ENCODE measurements at regions not wholly inside any gene's neighbourhood (a gene's known extent, or its start where the extent isn't known, plus 50 kb on each side); places are given as distances from the start of the nearest gene placed in this dataset.
"Not testable (repeated sequence)": the region's sequence is repeated elsewhere in the genome, so short reads cannot be mapped to it uniquely, and the experiment has no call there.

DNA sequence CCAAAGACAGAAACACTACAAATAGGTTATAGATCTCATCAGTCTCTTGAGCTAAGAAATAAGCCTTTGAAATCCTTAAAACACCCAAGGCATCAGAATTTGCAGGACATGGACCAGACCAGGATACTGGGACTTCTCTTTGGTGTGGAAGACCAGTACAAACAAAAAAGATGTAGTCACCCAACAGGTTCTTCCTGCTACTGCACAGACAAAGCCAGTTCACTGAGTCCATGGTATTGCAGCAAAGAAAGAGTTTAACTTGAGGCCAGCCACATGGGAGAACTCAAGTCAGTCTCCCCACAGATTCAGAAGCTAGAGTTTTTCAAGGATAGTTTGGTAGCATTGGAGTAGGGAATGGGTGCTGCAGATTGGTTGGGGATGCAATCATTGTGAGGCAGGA is 169.6 kb upstream of the NDUFV2 start:
- peaks cover 0 to 5% (median 0%) of the 10 kb centered on the region in 7 donors for H3K27me3 ChIP-seq
- DNase-seq = no peak
- no peak for ATAC-seq
- TF ChIP-seq, protein P1, sequence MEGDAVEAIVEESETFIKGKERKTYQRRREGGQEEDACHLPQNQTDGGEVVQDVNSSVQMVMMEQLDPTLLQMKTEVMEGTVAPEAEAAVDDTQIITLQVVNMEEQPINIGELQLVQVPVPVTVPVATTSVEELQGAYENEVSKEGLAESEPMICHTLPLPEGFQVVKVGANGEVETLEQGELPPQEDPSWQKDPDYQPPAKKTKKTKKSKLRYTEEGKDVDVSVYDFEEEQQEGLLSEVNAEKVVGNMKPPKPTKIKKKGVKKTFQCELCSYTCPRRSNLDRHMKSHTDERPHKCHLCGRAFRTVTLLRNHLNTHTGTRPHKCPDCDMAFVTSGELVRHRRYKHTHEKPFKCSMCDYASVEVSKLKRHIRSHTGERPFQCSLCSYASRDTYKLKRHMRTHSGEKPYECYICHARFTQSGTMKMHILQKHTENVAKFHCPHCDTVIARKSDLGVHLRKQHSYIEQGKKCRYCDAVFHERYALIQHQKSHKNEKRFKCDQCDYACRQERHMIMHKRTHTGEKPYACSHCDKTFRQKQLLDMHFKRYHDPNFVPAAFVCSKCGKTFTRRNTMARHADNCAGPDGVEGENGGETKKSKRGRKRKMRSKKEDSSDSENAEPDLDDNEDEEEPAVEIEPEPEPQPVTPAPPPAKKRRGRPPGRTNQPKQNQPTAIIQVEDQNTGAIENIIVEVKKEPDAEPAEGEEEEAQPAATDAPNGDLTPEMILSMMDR (IDR thresholded peaks at IDR 0.05) = no peak
- H3K9me3 ChIP-seq = peaks cover 0 to 29% (median 6%) of the 10 kb centered on the region in 11 donors
- H3K4me1 ChIP-seq = no peaks in the 10 kb centered on the region
- no peak overlapping the region for H3K27ac ChIP-seq
- H3K36me3 ChIP-seq = no peaks in the 10 kb centered on the region
- no peak overlapping the region for H3K4me3 ChIP-seq
- intact Hi-C loops (cut with DNase I) = no loop called here

DNA sequence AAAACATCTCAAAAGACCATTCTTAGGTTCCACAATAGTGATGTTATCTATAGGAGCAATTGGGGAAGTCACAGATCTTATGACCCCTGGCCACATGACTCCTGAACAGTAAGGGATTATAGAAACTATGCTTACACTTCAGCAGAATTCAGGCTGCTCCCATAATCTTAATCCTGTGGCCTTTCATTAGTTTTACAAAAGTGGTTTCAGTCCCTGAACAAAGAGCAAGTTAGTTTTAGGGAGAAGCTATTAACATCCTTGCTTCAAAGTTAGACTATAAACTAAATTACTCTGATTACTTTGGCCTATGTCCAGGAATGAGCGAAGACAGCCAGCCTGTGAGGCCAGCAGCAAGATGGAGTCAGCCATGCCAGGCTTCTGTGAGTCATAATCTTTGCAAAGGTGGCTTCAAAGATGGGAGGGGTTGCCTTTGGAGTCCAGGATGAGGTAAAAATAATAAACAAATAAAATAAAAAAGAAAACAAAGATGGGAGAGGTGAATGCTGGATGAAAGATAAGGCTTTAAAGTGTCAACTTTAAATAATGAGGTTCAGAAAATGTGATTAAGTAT is 168.7 kb upstream of the NDUFV2 start:
- TF ChIP-seq, protein P1 (IDR thresholded peaks at IDR 0.05) = no peak
- Histone ChIP-seq H3K27me3 (peaks cover 0 to 5% (median 0%) of the 10 kb centered on the region in 7 donors), H3K4me3 (no peak overlapping the region), H3K36me3 (no peaks in the 10 kb centered on the region), H3K9me3 (peaks cover 0 to 21% (median 6%) of the 10 kb centered on the region in 11 donors), H3K27ac (no peak overlapping the region), H3K4me1 (no peaks in the 10 kb centered on the region)
- ATAC-seq (no peak), DNase-seq (no peak)
- intact Hi-C loops (cut with DNase I) = no loop called here
- WGBS, 2 donors = 38 to 67% methylated on average over 1 of the region's 1 CpG

DNA sequence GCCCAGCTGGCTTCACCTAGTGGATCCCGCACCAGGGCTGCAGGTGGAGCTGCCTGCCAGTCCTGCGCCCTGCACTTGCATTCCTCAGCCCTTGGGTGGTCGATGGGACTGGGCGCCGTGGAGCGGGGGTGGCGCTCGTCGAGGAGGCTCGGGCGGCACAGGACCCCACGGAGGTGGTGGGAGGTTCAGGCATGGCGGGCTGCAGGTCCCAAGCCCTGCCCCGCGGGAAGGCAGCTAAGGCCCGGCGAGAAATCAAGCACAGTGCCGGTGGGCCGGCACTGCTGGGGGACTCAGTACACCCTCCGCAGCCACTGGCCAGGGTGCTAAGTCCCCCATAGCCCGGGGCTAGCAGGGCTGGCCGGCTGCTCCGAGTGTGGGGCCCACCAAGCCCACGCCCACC is 167.2 kb upstream of the NDUFV2 start:
- 89 to 95% methylated on average over 17 to 24 of the region's 24 CpGs for WGBS, 2 donors
- ATAC-seq; DNase-seq; H3K36me3 ChIP-seq; H3K27me3 ChIP-seq; H3K4me3 ChIP-seq; intact Hi-C loops (cut with DNase I); H3K4me1 ChIP-seq; H3K27ac ChIP-seq; H3K9me3 ChIP-seq: not testable (repeated sequence)

DNA sequence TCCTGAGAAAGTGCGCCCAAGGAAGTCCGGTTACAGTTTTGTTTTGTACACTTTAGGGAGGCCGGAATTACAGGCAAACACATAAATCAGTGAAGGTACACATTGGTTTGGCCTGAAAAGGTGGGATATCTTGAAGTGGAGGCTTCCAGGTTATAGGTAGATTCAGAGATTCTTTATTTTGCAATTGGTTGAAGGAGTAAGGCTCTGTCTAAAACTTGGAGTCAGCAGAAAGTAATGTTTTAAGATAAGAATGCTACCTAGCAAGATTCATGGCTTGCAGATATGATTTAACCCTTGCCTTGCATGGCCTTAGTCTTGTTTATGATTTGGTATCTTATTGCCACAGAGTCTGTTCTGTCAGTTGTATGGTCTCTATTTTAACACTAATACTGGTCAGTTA is 165.9 kb upstream of the NDUFV2 start:
- no peak for ATAC-seq
- Histone ChIP-seq H3K9me3 (peaks cover 0 to 6% (median 0%) of the 10 kb centered on the region in 11 donors), H3K27me3 (peaks cover 0 to under 1% (median 0%) of the 10 kb centered on the region in 7 donors), H3K4me1 (no peaks in the 10 kb centered on the region), H3K27ac (no peak overlapping the region), H3K36me3 (no peaks in the 10 kb centered on the region), H3K4me3 (no peak overlapping the region)
- TF ChIP-seq, protein P1 (IDR thresholded peaks at IDR 0.05) = no peak
- DNase-seq = no peak
- 79% methylated on average over 3 of the region's 3 CpGs for WGBS, 2 donors
- intact Hi-C loops (cut with DNase I) = no loop called here

DNA sequence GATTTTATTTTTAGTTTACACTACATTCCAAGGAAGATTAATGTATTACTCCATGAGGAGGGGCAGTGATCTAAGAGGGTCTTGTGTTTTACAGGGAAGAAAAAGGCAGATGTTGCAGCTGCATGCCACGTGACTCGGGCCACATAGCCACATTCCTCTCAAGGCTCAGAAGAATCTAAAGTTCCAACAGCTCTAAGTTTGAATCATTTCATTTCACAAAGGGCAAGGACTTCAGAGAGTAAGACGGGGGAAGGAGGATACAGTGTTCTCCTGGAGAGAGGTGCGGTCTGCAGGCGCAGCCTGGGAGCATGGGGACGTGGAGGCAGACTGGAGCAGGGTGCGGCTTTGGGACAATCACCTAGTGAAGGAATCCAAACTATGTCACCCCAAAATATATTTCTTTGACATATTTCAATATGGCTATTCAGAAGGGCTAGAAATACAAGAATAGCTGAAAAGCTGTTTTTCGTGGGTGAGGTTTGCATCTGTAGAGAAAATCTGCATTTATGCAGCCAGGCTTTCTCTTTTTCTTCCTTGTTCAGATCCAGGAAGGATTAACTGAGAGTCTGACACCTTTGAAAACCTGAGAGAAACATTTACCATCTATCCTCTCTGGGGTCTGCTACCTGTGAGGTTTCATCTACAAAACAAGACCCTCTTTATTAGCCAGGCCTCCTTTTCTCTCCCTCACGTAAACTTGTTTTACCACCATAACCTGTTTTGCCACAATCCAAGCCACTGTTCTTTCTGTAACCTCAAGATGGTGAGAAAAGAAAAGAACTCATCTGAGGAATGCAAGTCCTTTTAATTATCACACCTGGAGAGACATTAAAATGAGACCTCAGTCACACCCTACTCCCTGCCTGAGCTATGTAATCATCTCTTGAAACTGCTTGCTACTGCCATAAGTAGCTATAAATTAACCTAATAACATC is 165.1 kb upstream of the NDUFV2 start:
- TF ChIP-seq, protein P1 (IDR thresholded peaks at IDR 0.05) = no peak
- intact Hi-C loops (cut with DNase I) = no loop called here
- Histone ChIP-seq H3K9me3 (peaks cover 0 to 6% (median 0%) of the 10 kb centered on the region in 11 donors), H3K36me3 (no peaks in the 10 kb centered on the region), H3K27ac (no peak overlapping the region), H3K27me3 (no peaks in the 10 kb centered on the region), H3K4me1 (no peaks in the 10 kb centered on the region), H3K4me3 (no peak overlapping the region)
- ATAC-seq (no peak), DNase-seq (no peak)
- WGBS, 2 donors = 82 to 85% methylated on average over 9 of the region's 9 CpGs

Data from heart right ventricle (tissue), 16 donors.